ENCODE measurements at regions not wholly inside any gene's neighbourhood (a gene's known extent, or its start where the extent isn't known, plus 50 kb on each side); places are given as distances from the start of the nearest gene placed in this dataset.
"Not testable (repeated sequence)": the region's sequence is repeated elsewhere in the genome, so short reads cannot be mapped to it uniquely, and the experiment has no call there.

DNA sequence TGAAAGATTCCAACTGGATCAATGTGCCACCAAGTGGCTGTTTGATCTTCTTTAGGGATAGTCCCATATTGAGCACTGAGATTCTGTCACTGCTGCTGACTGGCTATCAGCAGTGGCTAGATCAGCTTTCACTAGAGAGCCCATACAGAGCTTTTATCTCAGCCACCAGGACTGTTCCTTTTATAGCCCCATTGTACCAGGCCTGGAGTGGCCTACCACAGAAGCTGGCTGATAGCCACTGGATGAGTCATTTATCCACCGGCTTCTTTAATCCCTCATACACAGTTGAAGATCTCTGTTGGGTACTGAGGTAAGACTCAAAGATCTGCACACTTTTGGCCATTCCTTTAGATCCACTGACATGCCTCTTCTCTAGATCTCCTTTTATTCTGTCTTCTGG lies 1101.1 kb downstream of the SORCS3 start:
- no peak for DNase-seq (ENCODE audit: low spot score)

DNA sequence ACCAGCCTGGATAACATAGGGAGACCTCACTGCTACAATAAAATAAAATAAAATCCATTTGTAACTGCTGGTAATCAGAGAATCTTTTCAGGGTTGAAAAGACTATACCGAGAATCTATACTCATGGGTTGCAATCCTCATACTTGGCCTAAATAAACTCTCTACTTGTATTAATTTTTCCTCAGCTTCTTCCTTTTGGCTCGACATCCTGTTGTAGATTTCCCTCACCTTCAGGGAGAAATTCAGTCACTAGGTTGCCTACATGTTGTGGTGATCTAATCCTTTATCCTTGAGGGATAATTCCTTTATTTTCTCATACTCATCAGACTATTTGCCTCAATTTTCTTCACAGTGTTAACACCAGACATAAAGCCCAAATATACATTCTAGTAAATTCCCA lies 1093.4 kb downstream of the SORCS3 start:
- DNase-seq (ENCODE audit: low spot score), result no peak

DNA sequence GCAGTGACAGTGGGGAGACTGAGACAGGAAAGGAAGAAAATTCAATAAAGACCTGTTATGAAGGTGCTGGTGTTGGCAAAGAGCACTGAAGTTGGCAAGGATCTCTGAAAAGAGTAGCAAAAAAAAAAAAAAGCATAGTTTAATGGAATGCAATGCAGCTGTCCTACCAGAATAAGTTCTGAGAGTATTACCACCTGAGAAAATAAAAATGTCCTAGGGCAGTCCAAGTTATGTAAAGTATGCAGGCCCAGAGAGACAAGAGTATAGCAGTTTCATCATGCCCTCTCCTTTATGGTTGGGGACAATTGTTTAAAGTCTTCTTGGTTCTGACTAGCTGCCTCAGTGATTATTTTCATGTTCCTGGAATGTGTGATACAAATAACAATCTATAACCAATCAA lies 1092.8 kb downstream of the SORCS3 start:
- DNase-seq (ENCODE audit: low spot score), result no peak

DNA sequence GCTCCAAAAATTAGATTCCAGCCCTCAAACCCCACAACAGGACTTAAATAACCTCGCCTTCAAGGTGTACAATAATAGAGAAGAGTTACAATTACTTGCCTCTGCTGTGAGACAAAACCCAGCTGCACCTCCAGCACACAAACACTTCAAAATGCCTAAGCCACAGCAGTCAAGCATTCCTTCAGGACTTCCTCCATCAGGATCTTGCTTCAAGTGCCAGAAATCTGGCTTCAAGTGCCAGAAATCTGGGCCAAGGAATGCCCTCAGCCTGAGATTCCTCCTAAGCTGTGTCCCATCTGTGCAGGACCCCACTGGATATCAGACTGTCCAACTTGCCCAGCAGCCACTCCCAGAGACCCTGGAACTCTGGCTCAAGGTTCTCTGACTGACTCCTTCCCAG lies 1088.3 kb downstream of the SORCS3 start:
- DNase-seq (ENCODE audit: low spot score), result no peak

DNA sequence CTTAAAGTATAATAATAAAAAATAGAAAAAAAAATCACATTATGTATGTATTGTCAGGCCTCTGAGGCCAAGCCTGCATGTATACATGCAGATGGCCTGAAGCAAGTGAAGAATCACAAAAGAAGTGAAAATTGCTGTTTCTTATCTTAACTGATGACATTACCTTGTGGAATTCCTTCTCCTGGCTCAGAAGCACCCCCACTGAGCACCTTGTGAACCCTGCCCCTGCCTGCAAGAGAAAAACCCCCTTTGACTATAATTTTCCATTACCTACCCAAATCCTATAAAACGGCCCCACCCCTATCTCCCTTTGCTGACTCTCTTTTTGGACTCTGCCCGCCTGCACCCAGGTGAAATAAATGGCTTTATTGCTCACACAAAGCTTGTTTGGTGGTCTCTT lies 1086.5 kb downstream of the SORCS3 start:
- DNase-seq (ENCODE audit: low spot score), result not testable (repeated sequence)

DNA sequence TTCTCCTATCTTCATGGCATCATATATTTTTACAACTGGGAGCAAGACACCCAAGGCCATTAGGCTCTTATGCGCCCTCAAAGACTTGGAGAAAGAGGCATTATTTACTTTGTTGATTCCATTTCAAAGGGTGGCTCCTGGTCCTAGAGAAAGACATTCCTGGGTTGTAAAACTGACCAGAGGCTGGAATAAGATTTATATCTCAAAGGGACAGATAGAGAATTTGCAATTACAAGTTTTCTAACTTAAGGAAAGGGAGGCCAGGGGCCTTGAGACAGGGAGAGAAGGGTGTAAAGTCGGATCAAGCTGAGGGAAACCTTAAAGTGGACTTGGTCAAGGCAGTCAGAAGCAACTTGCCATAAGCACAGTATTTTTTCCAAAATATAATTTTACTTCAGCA lies 1086.0 kb downstream of the SORCS3 start:
- DNase-seq (ENCODE audit: low spot score), result no peak

DNA sequence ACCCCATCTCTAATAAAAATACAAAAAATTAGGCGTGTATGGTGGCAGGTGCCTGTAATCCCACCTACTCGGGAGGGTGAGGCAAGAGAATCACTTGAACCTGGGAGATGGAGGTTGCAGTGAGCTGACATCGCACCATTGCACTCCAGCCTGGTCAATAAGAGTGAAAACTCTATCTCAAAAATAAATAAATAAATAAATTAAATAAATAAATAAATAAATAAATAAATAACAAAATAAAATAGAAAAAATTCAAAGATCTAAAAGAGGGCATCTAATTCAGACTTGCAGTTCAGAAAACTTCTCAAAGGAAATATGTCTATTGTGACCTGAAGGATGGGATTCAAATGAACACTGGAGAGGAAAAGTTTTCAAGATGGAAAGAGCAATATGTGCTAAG lies 1085.1 kb downstream of the SORCS3 start:
- DNase-seq (ENCODE audit: low spot score), result no peak

DNA sequence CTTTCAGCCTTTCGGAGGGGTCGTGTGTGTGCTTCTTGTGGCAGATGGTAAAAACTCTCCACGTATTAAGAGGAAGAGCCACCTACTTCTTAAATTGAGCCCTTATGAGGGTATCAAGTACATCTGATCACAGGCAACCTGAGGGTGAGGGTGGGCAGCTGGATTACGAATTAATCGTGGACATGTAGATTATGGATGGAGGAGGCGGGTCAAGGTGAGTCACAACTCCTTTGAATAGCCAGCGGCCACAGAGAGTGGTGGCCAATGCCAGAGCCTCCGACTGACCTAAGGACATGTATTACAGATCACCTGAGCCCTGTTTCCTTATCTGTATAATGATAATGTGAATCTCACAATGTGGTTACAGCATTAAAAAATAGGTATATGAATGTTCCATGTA lies 1083.9 kb downstream of the SORCS3 start:
- DNase-seq (ENCODE audit: low spot score), result no peak

DNA sequence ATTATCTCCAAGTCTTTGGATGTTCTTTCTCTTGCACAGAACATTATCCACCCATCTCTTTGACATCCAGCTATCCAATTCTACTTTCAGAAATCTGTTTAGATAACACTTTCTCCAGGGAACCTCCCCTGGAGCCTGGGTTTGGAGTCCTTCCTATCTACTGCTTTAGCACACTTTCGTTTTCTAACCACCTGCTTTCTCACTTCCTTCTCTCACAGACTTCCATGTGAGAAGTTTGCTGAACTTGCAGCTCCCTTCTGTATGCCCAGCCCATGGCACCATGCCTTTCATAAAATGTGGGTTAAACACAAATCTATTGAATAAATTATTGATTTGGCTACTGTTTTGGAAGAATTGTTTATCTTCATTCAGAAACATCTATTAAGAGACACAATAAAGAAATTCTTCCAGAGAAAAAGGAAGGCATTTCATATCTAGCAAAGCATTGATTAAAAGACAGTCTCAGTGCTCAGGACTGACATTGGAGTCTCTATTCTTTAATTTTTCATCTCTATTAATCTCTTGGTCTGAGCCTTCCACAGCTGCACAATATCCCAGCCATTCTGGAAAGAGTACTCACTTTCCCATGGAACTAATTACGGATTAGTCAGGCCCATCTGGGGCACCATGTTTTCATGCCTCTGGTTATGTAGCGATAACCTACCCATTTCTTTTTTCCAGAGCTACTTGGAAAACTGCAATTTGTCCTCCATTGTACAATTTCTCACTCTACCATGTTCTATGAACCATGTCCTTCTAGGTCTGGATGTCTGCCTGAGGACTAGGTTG lies 1077.3 kb downstream of the SORCS3 start:
- no peak for DNase-seq (ENCODE audit: low spot score)

DNA sequence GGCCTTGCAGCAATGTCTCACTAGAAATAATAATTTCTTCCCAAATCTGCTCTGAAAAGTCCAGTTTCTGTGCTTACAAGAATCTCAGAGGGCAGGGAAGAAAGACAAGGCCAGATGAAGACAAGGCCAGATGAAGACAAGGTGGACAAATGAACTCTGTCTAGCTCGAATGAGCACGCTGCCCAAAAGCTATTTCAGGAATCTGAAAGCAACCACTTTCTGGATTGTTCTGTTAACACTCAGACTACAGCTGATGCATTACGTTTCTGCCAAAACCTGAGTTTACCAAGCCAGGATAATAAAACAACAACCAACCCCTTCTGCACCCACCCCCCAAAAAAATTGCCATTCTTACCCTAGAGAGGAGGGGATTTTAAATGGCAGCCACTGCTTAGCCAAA lies 1073.6 kb downstream of the SORCS3 start:
- no peak for DNase-seq (ENCODE audit: low spot score)

DNA sequence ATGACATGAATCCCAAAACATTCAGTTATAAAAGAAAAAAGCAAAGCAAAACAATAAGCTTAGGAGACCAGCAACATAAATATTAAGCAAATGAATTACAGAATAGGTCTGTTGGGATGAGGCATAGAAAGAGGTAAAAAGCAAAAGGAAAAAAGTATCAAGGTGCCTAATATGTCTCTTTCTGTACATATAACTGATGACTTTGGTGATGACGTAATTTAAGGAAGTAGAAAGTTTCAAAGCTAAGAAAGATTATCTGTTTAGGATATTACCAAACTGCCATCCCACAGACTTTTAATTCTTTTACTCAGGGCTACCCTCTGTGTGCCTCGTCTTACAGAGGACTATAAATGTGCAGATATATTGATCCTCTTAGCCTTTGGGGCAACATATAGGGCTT lies 1066.5 kb downstream of the SORCS3 start:
- DNase-seq (ENCODE audit: low spot score), result no peak

DNA sequence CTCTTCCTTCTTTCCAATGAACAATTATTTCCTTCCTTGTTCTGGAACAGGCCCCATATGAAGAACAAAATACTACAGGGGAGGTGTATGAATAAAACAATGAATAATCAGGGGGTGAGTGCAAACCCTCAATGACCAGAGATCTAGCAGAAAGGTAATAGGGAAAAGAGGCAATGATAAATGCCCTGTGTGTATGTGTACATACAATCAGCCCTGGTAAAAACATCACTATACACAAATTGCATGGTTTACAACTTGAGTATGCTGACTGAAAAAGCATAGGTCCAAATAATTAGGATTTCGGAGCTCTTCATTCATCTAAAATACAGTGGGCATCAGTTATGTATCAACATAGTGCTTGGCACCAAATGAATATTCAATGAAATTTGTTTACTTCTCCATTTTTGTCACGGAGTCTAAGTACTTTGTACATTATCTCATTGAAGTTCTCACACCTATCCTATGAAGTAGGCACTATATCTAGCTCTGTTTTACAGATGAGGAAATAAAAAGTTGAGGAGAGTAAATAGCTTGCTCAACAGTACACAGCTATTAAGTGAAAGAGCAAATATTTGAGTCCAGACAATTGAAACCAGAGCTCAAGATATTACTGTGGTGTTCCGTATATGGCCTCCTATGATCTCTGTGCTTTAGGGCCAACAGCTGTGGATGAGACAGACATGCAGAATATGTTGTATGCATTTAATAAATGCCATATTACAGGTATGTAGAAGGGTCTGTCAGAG lies 1065.4 kb downstream of the SORCS3 start:
- no peak for DNase-seq (ENCODE audit: low spot score)

DNA sequence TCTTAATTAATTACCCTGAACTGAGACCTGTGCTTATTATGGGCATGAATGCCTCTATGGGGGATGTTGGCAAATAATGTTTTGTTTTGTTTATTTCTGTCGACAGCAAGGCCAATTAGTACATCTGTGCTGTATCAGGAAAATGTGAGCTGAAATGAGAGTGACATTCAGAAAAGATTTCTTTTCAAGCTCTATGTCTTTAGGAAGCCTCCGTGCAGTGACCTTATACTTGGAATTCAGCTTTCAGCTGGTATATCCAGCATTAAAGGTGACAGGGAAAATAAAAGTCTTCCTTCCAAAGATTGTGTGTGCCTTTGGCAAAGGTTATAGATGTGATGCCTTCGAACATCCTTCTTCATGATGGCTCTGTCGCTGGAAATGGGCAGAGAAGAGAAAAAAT lies 1061.1 kb downstream of the SORCS3 start:
- DNase-seq (ENCODE audit: low spot score), result no peak

DNA sequence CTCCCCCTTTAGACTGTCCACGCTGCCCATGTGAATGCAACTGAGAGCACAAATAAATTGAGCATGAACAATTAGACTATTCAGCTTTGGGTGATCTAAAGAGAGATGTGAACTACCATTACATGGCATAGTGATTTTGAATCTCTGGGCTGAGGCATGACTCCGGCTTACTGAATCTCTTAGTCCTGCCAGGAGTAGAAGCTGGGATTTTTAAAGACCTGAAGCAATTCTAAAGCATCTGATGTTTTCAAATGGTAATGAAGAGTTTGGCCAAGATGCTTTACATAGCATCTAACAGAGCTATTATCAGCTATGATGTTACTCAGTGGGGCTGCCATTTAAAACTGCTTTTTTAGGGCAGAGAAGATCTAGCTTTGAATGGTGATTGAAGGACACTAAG lies 1059.1 kb downstream of the SORCS3 start:
- no peak for DNase-seq (ENCODE audit: low spot score)

DNA sequence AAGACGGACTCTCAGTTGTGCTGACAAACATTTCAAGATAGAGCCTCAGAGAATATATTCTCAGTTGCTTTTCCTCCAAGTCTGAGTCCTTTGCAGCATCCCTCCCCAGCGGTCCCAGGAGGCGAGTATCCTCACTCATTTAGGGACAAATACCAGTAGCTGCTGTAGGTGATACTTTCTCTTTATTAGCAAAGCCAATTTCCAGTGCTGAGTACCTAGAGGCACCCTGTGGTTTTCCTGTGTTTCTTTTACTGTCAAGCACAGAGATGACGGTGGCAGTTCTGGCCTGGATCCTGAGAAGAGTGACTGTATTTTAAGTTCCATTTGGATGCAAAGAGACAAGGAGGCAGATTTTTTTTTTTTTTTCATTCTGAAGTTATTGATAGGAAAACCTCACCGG lies 1058.4 kb downstream of the SORCS3 start:
- DNase-seq (ENCODE audit: low spot score), result no peak

DNA sequence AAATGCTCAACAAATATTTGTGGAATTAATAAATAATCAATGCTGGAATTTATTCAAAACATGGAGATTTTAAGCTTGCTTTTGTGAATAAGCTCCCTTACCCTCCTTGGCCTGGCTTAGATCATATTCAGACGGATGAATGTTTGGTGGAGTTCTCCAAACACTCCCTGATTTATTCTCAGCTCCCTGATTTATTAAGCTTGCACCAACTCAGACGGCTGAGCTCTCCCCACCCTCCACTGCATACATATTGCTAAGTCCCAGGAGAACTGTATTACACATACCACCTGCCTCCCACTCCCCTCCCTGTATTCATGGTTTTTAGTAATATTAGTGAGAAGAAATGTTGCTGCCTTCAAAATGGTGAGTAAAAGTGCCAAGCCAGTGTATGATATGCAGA lies 1057.5 kb downstream of the SORCS3 start:
- DNase-seq (ENCODE audit: low spot score), result no peak

DNA sequence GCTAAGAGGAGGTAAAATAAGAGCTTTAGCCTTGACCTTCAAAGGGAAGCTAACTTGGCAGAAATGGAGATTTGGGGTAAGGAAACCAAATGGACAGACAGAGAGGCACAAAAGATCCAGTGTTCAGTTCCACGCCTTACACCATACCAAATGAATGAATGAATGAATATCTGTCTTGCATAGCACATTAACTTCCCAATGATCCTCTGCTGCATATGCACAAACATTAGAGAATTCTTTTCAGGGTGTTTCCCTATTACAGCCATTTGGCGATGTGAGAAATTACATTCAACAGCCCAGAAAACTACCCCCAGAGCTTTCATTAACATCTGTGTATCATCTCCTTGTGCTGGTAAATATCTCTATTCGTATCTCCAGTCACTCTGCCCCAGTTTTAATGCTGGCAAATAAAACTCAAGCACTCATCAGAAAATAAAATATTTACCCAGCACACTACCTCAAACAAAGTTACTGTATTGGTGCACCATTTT lies 1056.2 kb downstream of the SORCS3 start:
- DNase-seq (ENCODE audit: low spot score), result no peak

DNA sequence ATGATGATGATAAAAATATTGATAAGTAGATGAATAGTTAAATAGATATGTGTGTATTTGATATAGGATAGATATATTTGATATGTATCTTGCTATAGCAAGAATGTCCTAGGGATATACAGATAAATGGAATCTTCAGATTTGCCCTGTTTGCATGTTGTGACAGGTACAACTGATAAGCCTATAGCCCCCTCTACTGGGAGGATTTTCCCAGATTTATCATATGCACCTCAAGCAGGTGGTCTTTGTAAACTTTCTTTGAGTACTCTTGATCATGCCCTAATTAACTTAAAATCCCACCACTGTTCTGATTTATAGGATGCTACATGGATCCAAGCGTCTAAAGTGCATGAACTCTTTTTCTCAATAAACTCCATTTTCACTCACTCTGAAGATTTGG lies 1050.7 kb downstream of the SORCS3 start:
- no peak for DNase-seq (ENCODE audit: low spot score)

DNA sequence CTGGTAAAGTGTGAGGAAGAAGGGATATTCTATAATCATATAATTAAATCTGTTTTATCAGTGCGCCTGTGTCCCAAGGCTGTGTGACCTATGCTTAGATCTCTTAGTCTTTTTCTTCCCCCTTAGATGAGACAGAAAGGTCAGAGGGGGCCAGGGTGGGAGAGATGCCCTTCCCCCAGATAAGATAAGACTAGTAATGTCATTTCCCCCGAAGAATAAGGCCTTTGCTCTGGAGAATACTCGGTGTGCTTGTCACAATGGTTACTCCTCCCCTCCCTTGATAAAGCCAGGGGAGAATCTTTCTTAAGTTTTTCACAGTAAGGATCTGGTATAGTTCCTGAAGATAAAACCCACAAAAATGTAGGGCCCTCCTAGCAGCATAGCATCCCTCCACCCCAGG lies 1041.8 kb downstream of the SORCS3 start:
- DNase-seq (ENCODE audit: low spot score), result no peak

DNA sequence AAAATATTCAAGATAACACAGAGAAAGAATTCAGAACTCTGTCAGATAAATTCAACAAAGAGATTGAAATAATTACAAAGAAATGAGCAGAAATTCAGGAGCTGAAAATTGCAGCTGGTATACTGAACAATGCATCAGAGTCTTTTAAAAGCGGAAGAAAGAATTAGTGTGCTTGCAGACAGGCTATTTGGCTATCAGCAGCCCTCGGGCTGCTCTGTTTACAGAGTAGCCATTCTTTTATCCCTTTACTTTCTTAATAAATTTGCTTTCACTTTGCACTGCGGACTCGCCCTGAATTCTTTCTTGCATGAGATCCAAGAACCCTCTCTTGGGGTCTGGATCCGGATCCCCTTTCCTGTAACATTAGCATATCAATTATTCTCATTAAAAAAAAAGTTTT lies 1040.0 kb downstream of the SORCS3 start:
- no peak for DNase-seq (ENCODE audit: low spot score)

DNA sequence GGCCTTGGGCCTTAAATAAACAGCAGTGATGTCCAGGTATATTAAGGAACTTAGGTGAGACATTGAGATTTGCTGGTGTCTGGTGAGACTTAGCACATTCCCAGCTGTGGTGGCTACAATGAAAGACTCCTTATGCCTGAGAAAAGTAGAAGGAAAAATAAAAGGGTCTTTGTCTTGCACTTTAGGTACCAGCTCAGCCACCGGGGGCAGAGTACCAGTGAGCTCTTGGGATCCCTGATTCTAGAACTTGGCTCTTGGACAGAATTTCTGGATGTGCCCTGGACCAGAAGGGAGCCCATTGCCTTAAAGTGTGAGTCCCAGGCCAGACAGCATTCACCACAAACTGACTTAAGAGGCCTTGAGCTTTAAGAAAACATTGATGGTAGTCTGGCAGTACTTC lies 1038.7 kb downstream of the SORCS3 start:
- no peak for DNase-seq (ENCODE audit: low spot score)

DNA sequence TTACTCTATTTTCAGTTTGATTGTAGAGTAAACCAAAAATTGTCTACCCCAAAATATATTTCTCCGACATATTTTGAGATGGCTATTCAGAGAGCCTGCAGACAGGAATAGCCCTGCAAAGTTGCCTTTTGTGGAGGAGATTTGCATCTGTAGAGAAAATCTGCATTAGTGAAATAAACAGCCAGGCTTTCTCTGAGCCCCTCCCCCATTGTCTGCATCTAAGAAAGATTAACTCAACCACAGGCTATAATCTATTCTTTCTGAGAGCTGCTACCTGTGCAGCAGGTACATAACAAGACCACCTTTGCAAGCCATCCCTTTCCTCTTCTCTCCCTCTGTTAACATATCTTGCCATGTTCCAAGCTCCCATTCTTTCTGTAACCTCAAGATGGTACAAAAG lies 1034.2 kb downstream of the SORCS3 start:
- DNase-seq (ENCODE audit: low spot score), result no peak

DNA sequence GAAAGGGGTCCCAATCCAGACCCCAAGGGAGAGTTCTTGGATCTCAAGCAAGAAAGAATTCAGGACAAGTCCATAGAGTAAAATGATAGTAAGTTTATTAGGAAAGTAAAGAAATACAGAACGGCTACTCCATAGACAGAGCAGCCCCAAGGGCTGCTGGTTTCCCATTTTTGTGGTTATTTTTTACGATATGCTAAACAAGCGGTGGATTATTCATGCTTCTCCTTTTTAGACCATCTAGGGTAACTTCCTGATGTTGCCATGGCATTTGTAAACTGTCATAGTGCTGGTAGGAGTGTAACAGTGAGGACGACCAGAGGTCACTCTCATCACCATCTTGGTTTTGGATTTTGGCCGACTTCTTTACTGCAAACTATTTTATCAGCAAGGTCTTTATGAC lies 1033.4 kb downstream of the SORCS3 start:
- DNase-seq (ENCODE audit: low spot score), result no peak
